GM20000 (cell line): ENCODE measurements at regions not wholly inside any gene's neighbourhood (a gene's known extent, or its start where the extent isn't known, plus 50 kb on each side); places are given as distances from the start of the nearest gene placed in this dataset.
"Not testable (repeated sequence)": the region's sequence is repeated elsewhere in the genome, so short reads cannot be mapped to it uniquely, and the experiment has no call there.

ENCODE experiments used
- DNase-seq: peaks from one replicate; pipeline ENCODE4 v3.0.0; 2012; ENCODE audit warnings: low spot score
- TF ChIP-seq, protein P1 (sequence below): IDR thresholded peaks from 2 replicates; pipeline ENCODE4 v1.5.1; 2012; ENCODE audit warnings: mild to moderate bottlenecking, control low read depth; ENCODE audit errors: extremely low read depth, missing control alignments

DNA sequence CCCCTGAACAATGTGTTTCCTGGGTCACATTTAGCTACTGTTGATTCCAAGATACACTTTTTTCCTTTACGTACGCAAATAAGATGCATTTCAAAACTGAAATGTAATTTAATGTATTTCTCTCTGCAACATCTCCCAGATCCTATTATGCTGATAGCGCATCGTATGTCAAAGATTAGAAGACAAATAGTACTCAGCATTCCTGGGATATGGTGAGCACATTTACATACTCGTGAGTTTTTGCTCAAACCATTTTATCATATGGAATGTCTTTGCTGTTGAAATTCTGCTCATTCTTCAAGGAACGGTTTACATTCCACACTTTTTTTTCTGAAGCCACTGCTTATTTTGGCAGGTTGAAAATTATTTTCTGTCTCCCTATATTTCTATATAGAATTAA, 221.4 kb downstream of the OXSM start:
- TF ChIP-seq, protein P1, sequence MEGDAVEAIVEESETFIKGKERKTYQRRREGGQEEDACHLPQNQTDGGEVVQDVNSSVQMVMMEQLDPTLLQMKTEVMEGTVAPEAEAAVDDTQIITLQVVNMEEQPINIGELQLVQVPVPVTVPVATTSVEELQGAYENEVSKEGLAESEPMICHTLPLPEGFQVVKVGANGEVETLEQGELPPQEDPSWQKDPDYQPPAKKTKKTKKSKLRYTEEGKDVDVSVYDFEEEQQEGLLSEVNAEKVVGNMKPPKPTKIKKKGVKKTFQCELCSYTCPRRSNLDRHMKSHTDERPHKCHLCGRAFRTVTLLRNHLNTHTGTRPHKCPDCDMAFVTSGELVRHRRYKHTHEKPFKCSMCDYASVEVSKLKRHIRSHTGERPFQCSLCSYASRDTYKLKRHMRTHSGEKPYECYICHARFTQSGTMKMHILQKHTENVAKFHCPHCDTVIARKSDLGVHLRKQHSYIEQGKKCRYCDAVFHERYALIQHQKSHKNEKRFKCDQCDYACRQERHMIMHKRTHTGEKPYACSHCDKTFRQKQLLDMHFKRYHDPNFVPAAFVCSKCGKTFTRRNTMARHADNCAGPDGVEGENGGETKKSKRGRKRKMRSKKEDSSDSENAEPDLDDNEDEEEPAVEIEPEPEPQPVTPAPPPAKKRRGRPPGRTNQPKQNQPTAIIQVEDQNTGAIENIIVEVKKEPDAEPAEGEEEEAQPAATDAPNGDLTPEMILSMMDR = no peak
- DNase-seq = no peak

DNA sequence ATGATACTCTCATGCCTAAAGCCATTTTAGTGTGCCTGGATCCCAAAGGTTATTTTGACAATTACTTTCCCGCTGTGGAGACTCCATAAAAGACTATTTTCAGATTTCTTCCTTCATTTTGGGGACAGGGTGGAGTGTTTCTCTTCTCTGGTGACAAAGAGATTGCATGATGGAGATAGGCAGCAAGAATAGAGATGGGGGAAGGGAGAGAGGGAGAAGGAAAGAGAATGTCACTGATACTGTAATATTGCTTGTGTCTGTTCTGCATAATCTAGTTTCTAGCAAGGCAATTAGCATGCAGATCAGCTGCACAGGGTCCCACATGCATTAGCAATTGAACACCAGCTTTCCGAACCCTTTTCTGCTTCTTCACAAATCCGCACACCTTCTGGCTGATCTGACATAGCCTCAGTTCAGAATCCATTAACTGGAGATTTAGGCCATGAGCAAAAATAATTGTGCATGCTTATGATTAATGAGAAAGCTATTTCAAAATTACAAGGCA, 222.4 kb downstream of the OXSM start:
- TF ChIP-seq, protein P1 = no peak
- no peak for DNase-seq

DNA sequence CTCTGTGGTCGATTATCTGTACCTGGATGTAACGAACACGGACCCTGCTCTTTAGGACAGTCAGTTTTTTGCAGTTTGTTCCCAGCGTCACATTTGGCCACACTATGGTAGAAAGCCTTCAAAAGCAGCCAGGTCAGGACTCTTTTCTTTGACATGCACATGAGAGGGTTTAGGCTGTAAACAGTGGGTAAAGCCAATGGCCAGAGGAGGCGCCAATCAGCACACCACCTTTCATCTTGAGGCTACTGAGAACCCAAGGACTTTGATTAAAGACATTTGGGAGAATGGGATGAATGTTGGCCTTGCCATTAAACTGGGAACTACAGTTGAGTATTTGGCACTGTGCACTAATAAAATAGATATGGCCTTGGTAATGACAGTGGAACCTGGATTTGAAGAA, 225.9 kb downstream of the OXSM start:
- DNase-seq = no peak
- TF ChIP-seq, protein P1 = no peak

- DNase-seq = no peak
- TF ChIP-seq, protein P1 = no peak
Observed at GRCh38 chr3:26018889-26019288, 229.0 kb downstream of the OXSM start.

DNA sequence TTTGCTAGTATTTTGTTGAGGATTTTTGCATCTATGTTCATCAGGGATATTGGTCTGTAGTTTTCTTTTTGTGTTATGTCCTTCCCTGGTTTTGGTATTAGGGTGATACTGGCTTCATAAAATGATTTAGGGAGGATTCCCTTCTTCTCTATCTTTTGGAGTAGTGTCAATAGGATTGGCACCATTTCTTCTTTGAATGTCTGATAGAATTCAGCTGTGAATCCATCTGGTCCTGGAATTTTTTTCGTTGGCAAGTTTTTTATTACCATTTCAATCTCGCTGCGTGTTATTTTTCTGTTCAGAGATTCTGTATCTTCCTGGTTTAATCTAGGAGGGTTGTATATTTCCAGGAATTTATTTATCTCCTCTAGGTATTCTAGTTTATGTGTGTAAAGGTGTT, 234.3 kb downstream of the OXSM start:
- not testable (repeated sequence) for DNase-seq

DNA sequence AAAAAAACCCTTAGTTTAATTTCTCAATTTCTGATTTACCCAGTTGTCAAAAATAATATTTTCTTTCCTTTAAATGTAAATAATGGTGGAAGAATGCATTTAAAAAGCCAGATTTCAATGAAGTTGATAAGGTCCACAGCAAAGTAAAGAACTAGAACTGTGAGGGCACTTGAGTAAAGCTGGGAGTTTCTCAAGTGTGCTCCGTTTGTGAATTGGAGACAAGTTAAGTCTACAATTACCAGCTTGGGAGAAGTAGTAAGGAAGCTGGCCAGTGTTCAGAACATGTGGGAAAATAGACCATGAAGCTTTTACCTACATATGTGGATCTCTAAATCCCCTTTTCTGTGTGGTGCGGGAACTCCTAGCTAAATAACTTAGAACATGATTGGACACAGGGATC, 239.4 kb downstream of the OXSM start:
- TF ChIP-seq, protein P1 = no peak
- no peak for DNase-seq

DNA sequence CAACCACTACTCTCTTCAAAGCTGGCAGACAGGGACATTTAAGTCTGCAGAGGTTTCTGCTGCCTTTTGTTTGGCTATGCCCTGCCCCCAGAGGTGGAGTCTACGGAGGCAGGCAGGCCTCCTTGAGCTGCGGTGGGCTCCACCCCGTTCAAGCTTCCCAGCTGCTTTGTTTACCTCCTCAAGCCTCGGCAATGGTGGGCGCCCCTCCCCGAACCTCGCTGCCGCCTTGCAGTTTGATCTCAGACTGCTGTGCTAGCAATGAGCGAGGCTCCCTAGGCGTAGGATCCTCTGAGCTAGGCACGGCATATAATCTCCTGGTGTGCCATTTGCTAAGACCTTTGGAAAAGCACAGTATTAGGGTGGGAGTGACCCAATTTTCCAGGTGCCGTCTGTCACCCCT, 252.2 kb downstream of the OXSM start:
- not testable (repeated sequence) for DNase-seq

GRCh38 chr3:26049951-26050350, 260.1 kb downstream of the OXSM start:
- TF ChIP-seq, protein P1 = no peak
- DNase-seq = no peak

GRCh38 chr3:26050776-26051175, 260.9 kb downstream of the OXSM start:
- no peak for DNase-seq

More at GRCh38 chr3:26050776-26051175, 260.9 kb downstream of the OXSM start:
- TF ChIP-seq, protein P1 = no peak
